NB4 (cell line): ENCODE measurements at regions not wholly inside any gene's neighbourhood (a gene's known extent, or its start where the extent isn't known, plus 50 kb on each side); places are given as distances from the start of the nearest gene placed in this dataset.

Experiments used
- DNase-seq: peaks from one replicate; pipeline ENCODE4 v3.0.0; 2010; ENCODE audit warnings: low read depth
- H3K4me3 ChIP-seq: one replicate; pipeline ENCODE4 v1.5.1; 2011; ENCODE audit warnings: mild to moderate bottlenecking, low read depth, low read length, moderate library complexity
- MYC ChIP-seq: IDR thresholded peaks from 2 replicates; pipeline ENCODE4 v1.6.1; 2011; ENCODE audit warnings: low read depth, low read length
- POLR2A ChIP-seq: IDR thresholded peaks from 2 replicates; pipeline ENCODE4 v1.6.1; 2011; ENCODE audit warnings: mild to moderate bottlenecking; ENCODE audit not compliant: insufficient read length; ENCODE audit errors: extremely low read depth
- TF ChIP-seq, protein P1 (sequence below): IDR thresholded peaks from 2 replicates; pipeline ENCODE4 v1.6.1; 2011; ENCODE audit warnings: low read depth, low read length
- TF ChIP-seq, protein P2 (sequence below): IDR thresholded peaks from one replicate; pipeline ENCODE4 v1.5.1; 2012; ENCODE audit warnings: low read depth, low read length

DNA sequence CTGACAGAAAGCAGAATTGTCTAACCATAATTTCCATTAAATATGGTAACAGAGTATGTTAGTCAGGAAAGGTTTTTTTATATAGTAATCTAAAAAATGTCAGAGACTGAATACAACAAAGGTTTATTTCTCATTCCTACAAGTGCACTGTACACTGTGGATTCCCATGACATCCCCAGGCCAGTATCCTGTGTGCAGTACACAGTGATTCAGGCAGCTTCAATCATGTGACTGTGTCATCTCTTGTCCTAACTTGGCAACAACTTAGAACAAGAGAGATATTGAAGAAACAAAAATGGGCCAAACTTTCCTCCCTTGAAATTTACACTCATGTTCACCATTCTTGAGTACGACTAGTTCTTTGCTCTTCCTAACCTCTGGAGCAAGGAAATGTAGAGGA lies 189.8 kb upstream of the SEMA3A start:
- no peak for TF ChIP-seq POLR2A
- TF ChIP-seq, protein P1, sequence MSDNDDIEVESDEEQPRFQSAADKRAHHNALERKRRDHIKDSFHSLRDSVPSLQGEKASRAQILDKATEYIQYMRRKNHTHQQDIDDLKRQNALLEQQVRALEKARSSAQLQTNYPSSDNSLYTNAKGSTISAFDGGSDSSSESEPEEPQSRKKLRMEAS: no peak
- TF ChIP-seq, protein P2, sequence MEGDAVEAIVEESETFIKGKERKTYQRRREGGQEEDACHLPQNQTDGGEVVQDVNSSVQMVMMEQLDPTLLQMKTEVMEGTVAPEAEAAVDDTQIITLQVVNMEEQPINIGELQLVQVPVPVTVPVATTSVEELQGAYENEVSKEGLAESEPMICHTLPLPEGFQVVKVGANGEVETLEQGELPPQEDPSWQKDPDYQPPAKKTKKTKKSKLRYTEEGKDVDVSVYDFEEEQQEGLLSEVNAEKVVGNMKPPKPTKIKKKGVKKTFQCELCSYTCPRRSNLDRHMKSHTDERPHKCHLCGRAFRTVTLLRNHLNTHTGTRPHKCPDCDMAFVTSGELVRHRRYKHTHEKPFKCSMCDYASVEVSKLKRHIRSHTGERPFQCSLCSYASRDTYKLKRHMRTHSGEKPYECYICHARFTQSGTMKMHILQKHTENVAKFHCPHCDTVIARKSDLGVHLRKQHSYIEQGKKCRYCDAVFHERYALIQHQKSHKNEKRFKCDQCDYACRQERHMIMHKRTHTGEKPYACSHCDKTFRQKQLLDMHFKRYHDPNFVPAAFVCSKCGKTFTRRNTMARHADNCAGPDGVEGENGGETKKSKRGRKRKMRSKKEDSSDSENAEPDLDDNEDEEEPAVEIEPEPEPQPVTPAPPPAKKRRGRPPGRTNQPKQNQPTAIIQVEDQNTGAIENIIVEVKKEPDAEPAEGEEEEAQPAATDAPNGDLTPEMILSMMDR: no peak
- H3K4me3 ChIP-seq: no peak overlapping the region
- DNase-seq: no peak

DNA sequence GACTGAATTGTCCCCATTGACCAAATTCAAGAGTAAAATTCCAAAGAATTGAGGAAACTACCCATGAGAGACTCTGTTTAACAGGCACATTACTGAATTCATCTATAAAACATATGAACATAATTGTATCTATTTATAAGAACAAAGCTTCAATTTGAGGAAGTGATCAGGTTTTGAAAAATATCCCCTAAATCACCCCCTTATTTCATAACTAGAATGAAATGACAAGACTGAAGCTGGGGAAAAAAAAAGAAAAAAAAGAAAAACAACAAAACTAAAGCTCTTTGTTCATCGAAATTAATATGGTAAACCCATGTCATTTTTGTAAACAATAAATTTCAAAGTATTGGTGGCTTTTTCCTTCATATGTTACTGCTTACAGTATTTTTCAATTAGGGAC lies 184.9 kb upstream of the SEMA3A start:
- H3K4me3 ChIP-seq: no peak overlapping the region
- TF ChIP-seq, protein P2: no peak
- TF ChIP-seq, protein P1: no peak
- TF ChIP-seq POLR2A (no peak), MYC (no peak)
- no peak for DNase-seq

DNA sequence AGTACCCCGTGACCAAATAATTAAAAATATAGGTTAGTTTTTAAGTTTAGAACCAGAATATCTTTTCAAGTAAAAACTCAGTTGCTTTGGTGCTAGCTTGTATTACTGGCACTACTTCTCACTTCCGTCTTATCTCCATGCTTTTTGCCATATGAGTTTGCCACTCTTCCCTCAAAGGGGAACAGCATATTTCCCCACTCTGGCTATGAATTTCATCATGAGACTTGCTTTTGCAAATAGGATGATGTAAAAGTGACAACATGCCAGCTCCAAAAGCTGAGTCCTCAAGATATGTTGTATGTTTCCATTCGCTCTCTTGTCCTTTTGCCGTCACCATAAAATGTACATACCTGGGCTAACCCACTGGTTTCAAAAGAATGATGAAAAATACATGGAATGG lies 178.1 kb upstream of the SEMA3A start:
- H3K4me3 ChIP-seq: no peak overlapping the region
- TF ChIP-seq, protein P1: no peak
- TF ChIP-seq, protein P2: no peak
- TF ChIP-seq POLR2A: no peak
- no peak for TF ChIP-seq MYC
- DNase-seq: peak; percentile 4

DNA sequence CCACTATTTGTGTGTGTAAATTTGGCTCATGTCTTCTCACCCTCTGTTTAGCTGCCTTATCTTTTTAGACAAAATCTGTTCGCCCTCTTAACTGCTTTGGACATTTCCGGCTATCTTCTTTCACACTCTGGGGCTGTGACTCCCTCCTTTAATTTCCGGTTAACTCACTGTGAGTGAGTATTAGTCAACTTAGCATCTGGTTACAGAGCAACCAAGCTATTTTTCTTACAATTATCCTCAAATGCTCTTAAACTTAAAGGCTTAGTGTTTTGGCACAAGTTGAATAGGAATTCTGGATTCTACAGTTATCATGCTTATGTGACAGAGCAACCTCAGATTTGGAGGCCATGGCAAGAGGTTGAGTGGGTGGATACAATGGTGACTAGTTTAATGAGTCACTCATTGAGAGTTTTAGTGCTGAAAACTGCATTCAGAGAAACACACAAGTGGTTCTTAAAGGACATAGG lies 177.6 kb upstream of the SEMA3A start:
- no peak for DNase-seq
- H3K4me3 ChIP-seq: no peak overlapping the region
- TF ChIP-seq MYC (no peak), POLR2A (no peak)
- TF ChIP-seq, protein P2: no peak
- TF ChIP-seq, protein P1: no peak

DNA sequence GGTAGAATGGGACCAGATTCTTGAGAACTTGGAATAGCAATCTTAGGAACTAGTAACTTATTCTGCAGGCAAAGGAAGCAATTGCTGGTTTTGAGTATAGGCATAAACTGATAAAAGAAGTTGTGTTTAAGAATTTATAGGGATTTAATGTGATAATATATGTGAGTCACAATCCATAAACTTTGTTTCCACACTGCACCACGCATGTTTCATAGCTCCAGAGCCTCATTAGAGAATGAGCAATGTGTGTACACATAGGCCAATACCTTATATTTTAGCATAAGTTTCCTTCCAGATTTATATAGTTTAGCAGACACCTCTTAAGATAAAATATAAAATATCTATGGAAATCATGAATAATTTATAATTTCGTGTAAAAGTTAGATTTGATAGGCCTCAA lies 175.5 kb upstream of the SEMA3A start:
- no peak for DNase-seq
- TF ChIP-seq, protein P2: no peak
- TF ChIP-seq, protein P1: no peak
- TF ChIP-seq POLR2A (no peak), MYC (no peak)
- H3K4me3 ChIP-seq: no peak overlapping the region

DNA sequence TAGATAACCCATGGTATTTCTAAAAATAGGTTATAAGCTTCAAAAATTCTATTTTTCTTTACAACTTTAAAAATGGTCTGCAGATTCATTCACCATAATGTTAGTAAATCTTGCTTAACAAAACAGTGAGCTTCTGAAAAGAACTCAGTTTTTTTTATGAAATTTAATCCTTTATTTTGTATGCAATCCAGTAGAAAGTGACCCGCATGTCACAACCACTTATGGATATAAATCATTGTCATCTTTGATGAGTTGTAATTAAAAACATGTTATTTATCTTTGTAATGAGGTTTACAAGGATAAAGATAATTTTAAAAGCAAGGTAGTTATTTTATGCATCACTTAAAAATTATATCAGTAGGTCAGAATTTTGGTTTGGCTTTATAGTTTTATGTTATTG lies 173.5 kb upstream of the SEMA3A start:
- TF ChIP-seq POLR2A (no peak), MYC (no peak)
- TF ChIP-seq, protein P1: no peak
- TF ChIP-seq, protein P2: no peak
- no peak for DNase-seq
- no peak overlapping the region for H3K4me3 ChIP-seq
